HCT116 (cell line): ENCODE measurements at regions not wholly inside any gene's neighbourhood (a gene's known extent, or its start where the extent isn't known, plus 50 kb on each side); places are given as distances from the start of the nearest gene placed in this dataset.

Source experiments
- ATAC-seq: fragments of 200-7000 bp; cut with Tn5 transposase; 2 replicates; pipeline ENCODE4 v1.9.1; 2020; ENCODE audit warnings: mild to moderate bottlenecking, moderate library complexity
- BruUV-seq: library from RNA; stranded (reverse); fragments of 400-500 nt; replicated peaks from 2 replicates; lab custom pipeline; 2021; lab: Mats Ljungman, UMichigan
- CTCF ChIA-PET: fragments of 300-600 bp; sonication (Branson Sonifier 250); formaldehyde crosslinking; loops from one replicate; lab custom pipeline; 2021; ENCODE audit warnings: antibody characterized with exemption; lab: Charles Lee
- POLR2A ChIA-PET: fragments of 300-600, 350-600 bp; sonication (Branson Sonifier 250); formaldehyde crosslinking; loops from one replicate; lab custom pipeline; 2021; ENCODE audit warnings: antibody characterized with exemption; lab: Charles Lee
- RAD21 ChIA-PET, 2 experiments: fragments of 300-600 bp; sonication (Branson Sonifier 250); formaldehyde crosslinking; loops; one replicate each; lab custom pipeline; 2023; ENCODE audit warnings: low total read pairs in 2 of 2; ENCODE audit not compliant: uncharacterized antibody in 2 of 2, unreplicated experiment in 2 of 2, low non-redundant PET in 1 of 2; lab: Charles Lee
- DNase-seq: peaks from one replicate; pipeline ENCODE4 v3.0.0-alpha.2; 2010; ENCODE audit warnings: low read depth, low spot score
- H2AFZ ChIP-seq: fragments of 200-600 bp; shearing (Covaris generic), sonication (generic); 2 replicates; pipeline ENCODE4 v1.6.1; 2017; ENCODE audit warnings: low read depth, mixed run types, mixed read lengths, antibody characterized with exemption, low read length; ENCODE audit not compliant: poor library complexity, severe bottlenecking
- H3K27ac ChIP-seq: 2 replicates; pipeline ENCODE4 v1.5.1; 2012; ENCODE audit warnings: low read depth, low read length
- H3K27me3 ChIP-seq: fragments of 200-600 bp; sonication (generic); 2 replicates; pipeline ENCODE4 v1.6.1; 2016; ENCODE audit warnings: mixed run types, low read length, mixed read lengths; ENCODE audit not compliant: insufficient read depth
- H3K36me3 ChIP-seq, 2 experiments: fragments of 200-500 bp in 1 of 2; fragments of 200-600 bp in 1 of 2; sonication (Bioruptor generic) in 1 of 2; sonication (generic) in 1 of 2; 2 replicates each; pipeline versions ENCODE4 v1.5.1 to v1.6.1; 2014 to 2016; ENCODE audit warnings: low read length in 2 of 2, inconsistent platforms in 1 of 2, mixed read lengths in 1 of 2, mixed run types in 1 of 2; ENCODE audit not compliant: insufficient read depth in 2 of 2, control insufficient read depth in 1 of 2
- H3K4me1 ChIP-seq, 2 experiments: fragments of 200-600 bp in 1 of 2; sonication (generic) in 1 of 2; 2 replicates each; pipeline versions ENCODE4 v1.5.1 to v1.6.1; 2012 to 2017; ENCODE audit warnings: low read length in 2 of 2, inconsistent platforms in 1 of 2, mild to moderate bottlenecking in 1 of 2, mixed read lengths in 1 of 2, mixed run types in 1 of 2, moderate library complexity in 1 of 2; ENCODE audit not compliant: insufficient read depth in 2 of 2, control insufficient read depth in 1 of 2
- H3K4me2 ChIP-seq: fragments of 200-600 bp; sonication (generic); 2 replicates; pipeline ENCODE4 v1.6.1; 2017; ENCODE audit warnings: mixed run types, low read length, mixed read lengths
- H3K4me3 ChIP-seq, 2 experiments: fragments of 200-600 bp in 1 of 2; sonication (generic) in 1 of 2; replicated peaks in 1 of 2; 2 replicates each; pipeline ENCODE4 v1.5.1; 2011 to 2016; ENCODE audit warnings: low read length in 2 of 2, control low read depth in 1 of 2, low read depth in 1 of 2, mild to moderate bottlenecking in 1 of 2, mixed read lengths in 1 of 2, mixed run types in 1 of 2
- H3K79me2 ChIP-seq: fragments of 200-600 bp; sonication (generic); 2 replicates; pipeline ENCODE4 v1.6.1; 2017; ENCODE audit warnings: mild to moderate bottlenecking, mixed run types, low read length, moderate library complexity, mixed read lengths; ENCODE audit not compliant: insufficient read depth
- H3K9ac ChIP-seq: fragments of 200-600 bp; sonication (generic); 2 replicates; pipeline ENCODE4 v1.6.1; 2016; ENCODE audit warnings: low read length, mixed read lengths
- H3K9me2 ChIP-seq: fragments of 200-600 bp; sonication (generic), shearing (Covaris generic); 2 replicates; pipeline ENCODE4 v1.6.1; 2017; ENCODE audit warnings: mixed run types, mild to moderate bottlenecking, moderate library complexity; ENCODE audit not compliant: insufficient read depth
- H3K9me3 ChIP-seq, 2 experiments: fragments of 200-500 bp in 1 of 2; fragments of 200-600 bp in 1 of 2; sonication (Bioruptor generic) in 1 of 2; sonication (generic) in 1 of 2; 2 replicates each; pipeline ENCODE4 v1.6.1; 2014 to 2017; ENCODE audit warnings: low read length in 2 of 2, mixed read lengths in 2 of 2, inconsistent platforms in 1 of 2, low read depth in 1 of 2, mild to moderate bottlenecking in 1 of 2, mixed run types in 1 of 2, moderate library complexity in 1 of 2; ENCODE audit not compliant: control insufficient read depth in 1 of 2, insufficient read depth in 1 of 2
- H4K20me1 ChIP-seq: fragments of 200-600 bp; sonication (generic), shearing (Covaris generic); 2 replicates; pipeline ENCODE4 v1.6.1; 2017; ENCODE audit warnings: mixed run types, mild to moderate bottlenecking, moderate library complexity; ENCODE audit not compliant: insufficient read depth
- CBX3 ChIP-seq: IDR thresholded peaks from 2 replicates; pipeline ENCODE4 v1.6.1; 2012; ENCODE audit warnings: low read depth
- CEBPB ChIP-seq: IDR thresholded peaks from 2 replicates; pipeline ENCODE4 v1.6.1; 2012; ENCODE audit warnings: low read depth
- ELF1 ChIP-seq: IDR thresholded peaks from 2 replicates; pipeline ENCODE4 v1.6.1; 2012; ENCODE audit warnings: low read depth, borderline replicate concordance
- FOSL1 ChIP-seq: IDR thresholded peaks from 2 replicates; pipeline ENCODE4 v1.6.1; 2012; ENCODE audit warnings: low read depth
- POLR2A ChIP-seq: IDR thresholded peaks from 2 replicates; pipeline ENCODE4 v1.7.0; 2011; ENCODE audit warnings: borderline replicate concordance; ENCODE audit not compliant: insufficient read depth, insufficient read length; ENCODE audit errors: extremely low read depth
- RAD21 ChIP-seq: IDR thresholded peaks from 2 replicates; pipeline ENCODE4 v1.6.1; 2012; ENCODE audit warnings: low read depth, mild to moderate bottlenecking
- SRF ChIP-seq: IDR thresholded peaks from 2 replicates; pipeline ENCODE4 v1.6.1; 2012; ENCODE audit warnings: low read depth
- TCF7L2 ChIP-seq: IDR thresholded peaks from 2 replicates; pipeline ENCODE4 v1.7.0; 2011; ENCODE audit warnings: borderline replicate concordance, inconsistent platforms; ENCODE audit not compliant: insufficient read depth, insufficient read length; ENCODE audit errors: extremely low read depth
- YY1 ChIP-seq: IDR thresholded peaks from 2 replicates; pipeline ENCODE4 v1.6.1; 2011; ENCODE audit warnings: low read length, low read depth, moderate library complexity, mild to moderate bottlenecking; ENCODE audit not compliant: insufficient replicate concordance; ENCODE audit errors: extremely low read depth
- intact Hi-C: fragments of 100-400 bp; cut with micrococcal nuclease; formaldehyde crosslinking; loops from 2 replicates; pipeline ENCODE4 v1.10.0; 2022
- TF ChIP-seq, protein P1 (sequence below): IDR thresholded peaks from 2 replicates; pipeline ENCODE4 v1.6.1; 2012; ENCODE audit warnings: low read depth
- TF ChIP-seq, protein P2 (sequence below): IDR thresholded peaks from 2 replicates; pipeline ENCODE4 v1.6.1; 2012
- TF ChIP-seq, protein P3 (sequence below): IDR thresholded peaks from 2 replicates; pipeline ENCODE4 v1.6.1; 2012
- TF ChIP-seq, protein P4 (sequence below): IDR thresholded peaks from 2 replicates; pipeline ENCODE4 v1.6.1; 2011; ENCODE audit warnings: mild to moderate bottlenecking, low read length, moderate library complexity; ENCODE audit not compliant: insufficient replicate concordance; ENCODE audit errors: extremely low read depth
- TF ChIP-seq, protein P5 (sequence below), 3 experiments: fragments of 200-600 bp in 1 of 3; sonication (generic) in 1 of 3; IDR thresholded peaks in 2 of 3; conservative IDR thresholded peaks in 1 of 3; 2 replicates each; pipeline ENCODE4 v1.5.1; 2012 to 2017; ENCODE audit warnings: low read depth in 2 of 3, low read length in 2 of 3, antibody characterized with exemption in 1 of 3, borderline replicate concordance in 1 of 3, control low read depth in 1 of 3, mild to moderate bottlenecking in 1 of 3, mixed read lengths in 1 of 3, mixed run types in 1 of 3, moderate library complexity in 1 of 3; ENCODE audit not compliant: insufficient read depth in 1 of 3

DNA sequence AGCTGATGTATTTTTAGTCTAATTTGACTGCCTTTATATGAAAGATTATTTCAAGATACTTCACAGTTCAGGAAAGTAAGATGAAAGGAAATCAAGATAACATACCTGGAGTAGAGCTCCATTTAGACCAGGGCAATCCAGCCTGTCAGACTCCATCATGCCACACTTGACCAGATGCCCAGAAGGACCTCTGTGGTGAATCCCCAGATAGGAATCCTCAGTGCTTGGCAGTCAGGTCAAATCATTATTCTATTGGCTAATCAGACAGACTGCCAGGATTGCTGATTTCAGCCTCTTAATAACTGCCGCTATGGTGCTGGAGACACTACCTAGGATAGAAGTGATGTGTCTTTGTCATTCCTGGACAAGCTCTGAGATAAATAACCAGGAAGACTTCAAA is 404.2 kb downstream of the STK39 start:
- Histone ChIP-seq H3K9me3 (no peaks in the 10 kb centered on the region), H3K4me2 (no peak overlapping the region), H2AFZ (no peak overlapping the region), H3K36me3 (no peaks in the 10 kb centered on the region), H3K79me2 (no peaks in the 10 kb centered on the region), H3K4me1 (peaks cover 10% of the 10 kb centered on the region in 2 experiments; a peak in 3 of 4 replicates), H3K9me2 (no peaks in the 10 kb centered on the region), H3K27ac (no peak overlapping the region), H4K20me1 (no peaks in the 10 kb centered on the region), H3K4me3 (no peak overlapping the region), H3K9ac (no peak overlapping the region), H3K27me3 (no peaks in the 10 kb centered on the region)
- no TSS peak for BruUV-seq
- CTCF ChIA-PET, result no interaction called here
- RAD21 ChIA-PET, result no interaction called here
- DNase-seq (no peak), ATAC-seq (no peak)
- intact Hi-C loops, result no loop called here
- POLR2A ChIA-PET, result no interaction called here
- TF ChIP-seq TCF7L2, result no peak
- no peak for TF ChIP-seq CBX3
- TF ChIP-seq, protein P1, sequence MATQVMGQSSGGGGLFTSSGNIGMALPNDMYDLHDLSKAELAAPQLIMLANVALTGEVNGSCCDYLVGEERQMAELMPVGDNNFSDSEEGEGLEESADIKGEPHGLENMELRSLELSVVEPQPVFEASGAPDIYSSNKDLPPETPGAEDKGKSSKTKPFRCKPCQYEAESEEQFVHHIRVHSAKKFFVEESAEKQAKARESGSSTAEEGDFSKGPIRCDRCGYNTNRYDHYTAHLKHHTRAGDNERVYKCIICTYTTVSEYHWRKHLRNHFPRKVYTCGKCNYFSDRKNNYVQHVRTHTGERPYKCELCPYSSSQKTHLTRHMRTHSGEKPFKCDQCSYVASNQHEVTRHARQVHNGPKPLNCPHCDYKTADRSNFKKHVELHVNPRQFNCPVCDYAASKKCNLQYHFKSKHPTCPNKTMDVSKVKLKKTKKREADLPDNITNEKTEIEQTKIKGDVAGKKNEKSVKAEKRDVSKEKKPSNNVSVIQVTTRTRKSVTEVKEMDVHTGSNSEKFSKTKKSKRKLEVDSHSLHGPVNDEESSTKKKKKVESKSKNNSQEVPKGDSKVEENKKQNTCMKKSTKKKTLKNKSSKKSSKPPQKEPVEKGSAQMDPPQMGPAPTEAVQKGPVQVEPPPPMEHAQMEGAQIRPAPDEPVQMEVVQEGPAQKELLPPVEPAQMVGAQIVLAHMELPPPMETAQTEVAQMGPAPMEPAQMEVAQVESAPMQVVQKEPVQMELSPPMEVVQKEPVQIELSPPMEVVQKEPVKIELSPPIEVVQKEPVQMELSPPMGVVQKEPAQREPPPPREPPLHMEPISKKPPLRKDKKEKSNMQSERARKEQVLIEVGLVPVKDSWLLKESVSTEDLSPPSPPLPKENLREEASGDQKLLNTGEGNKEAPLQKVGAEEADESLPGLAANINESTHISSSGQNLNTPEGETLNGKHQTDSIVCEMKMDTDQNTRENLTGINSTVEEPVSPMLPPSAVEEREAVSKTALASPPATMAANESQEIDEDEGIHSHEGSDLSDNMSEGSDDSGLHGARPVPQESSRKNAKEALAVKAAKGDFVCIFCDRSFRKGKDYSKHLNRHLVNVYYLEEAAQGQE, result no peak
- TF ChIP-seq, protein P2, sequence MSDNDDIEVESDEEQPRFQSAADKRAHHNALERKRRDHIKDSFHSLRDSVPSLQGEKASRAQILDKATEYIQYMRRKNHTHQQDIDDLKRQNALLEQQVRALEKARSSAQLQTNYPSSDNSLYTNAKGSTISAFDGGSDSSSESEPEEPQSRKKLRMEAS, result no peak
- TF ChIP-seq ELF1, result no peak
- TF ChIP-seq FOSL1, result no peak
- TF ChIP-seq, protein P3, sequence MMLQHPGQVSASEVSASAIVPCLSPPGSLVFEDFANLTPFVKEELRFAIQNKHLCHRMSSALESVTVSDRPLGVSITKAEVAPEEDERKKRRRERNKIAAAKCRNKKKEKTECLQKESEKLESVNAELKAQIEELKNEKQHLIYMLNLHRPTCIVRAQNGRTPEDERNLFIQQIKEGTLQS, result no peak
- no peak for TF ChIP-seq RAD21
- TF ChIP-seq CEBPB, result no peak
- TF ChIP-seq SRF, result no peak
- TF ChIP-seq, protein P4, sequence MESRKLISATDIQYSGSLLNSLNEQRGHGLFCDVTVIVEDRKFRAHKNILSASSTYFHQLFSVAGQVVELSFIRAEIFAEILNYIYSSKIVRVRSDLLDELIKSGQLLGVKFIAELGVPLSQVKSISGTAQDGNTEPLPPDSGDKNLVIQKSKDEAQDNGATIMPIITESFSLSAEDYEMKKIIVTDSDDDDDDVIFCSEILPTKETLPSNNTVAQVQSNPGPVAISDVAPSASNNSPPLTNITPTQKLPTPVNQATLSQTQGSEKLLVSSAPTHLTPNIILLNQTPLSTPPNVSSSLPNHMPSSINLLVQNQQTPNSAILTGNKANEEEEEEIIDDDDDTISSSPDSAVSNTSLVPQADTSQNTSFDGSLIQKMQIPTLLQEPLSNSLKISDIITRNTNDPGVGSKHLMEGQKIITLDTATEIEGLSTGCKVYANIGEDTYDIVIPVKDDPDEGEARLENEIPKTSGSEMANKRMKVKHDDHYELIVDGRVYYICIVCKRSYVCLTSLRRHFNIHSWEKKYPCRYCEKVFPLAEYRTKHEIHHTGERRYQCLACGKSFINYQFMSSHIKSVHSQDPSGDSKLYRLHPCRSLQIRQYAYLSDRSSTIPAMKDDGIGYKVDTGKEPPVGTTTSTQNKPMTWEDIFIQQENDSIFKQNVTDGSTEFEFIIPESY, result no peak
- no peak for TF ChIP-seq POLR2A
- TF ChIP-seq, protein P5, sequence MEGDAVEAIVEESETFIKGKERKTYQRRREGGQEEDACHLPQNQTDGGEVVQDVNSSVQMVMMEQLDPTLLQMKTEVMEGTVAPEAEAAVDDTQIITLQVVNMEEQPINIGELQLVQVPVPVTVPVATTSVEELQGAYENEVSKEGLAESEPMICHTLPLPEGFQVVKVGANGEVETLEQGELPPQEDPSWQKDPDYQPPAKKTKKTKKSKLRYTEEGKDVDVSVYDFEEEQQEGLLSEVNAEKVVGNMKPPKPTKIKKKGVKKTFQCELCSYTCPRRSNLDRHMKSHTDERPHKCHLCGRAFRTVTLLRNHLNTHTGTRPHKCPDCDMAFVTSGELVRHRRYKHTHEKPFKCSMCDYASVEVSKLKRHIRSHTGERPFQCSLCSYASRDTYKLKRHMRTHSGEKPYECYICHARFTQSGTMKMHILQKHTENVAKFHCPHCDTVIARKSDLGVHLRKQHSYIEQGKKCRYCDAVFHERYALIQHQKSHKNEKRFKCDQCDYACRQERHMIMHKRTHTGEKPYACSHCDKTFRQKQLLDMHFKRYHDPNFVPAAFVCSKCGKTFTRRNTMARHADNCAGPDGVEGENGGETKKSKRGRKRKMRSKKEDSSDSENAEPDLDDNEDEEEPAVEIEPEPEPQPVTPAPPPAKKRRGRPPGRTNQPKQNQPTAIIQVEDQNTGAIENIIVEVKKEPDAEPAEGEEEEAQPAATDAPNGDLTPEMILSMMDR (IDR thresholded peaks at IDR 0.05 in 2 of 3, conservative IDR thresholded peaks at IDR 0.05 in 1 of 3; ENCODE audit: borderline replicate concordance in 1 of 3, insufficient read depth in 1 of 3, low read depth in 2 of 3, low read length in 2 of 3), result no peak
- no peak for TF ChIP-seq YY1
- TF ChIP-seq, all 23 proteins: peak for 0
